ENCODE measurements at regions not wholly inside any gene's neighbourhood (a gene's known extent, or its start where the extent isn't known, plus 50 kb on each side); places are given as distances from the start of the nearest gene placed in this dataset.

GRCh38 chr7:131726686-131727085 is 170.3 kb upstream of the PODXL start:
- intact Hi-C loops (cut with DNase I): no loop called here
- no peak for DNase-seq

- intact Hi-C loops (cut with DNase I): no loop called here
- DNase-seq: no peak
Observed at GRCh38 chr7:131726031-131726430, 169.6 kb upstream of the PODXL start.

- no peak for DNase-seq
- intact Hi-C loops (cut with DNase I): no loop called here
Observed at GRCh38 chr7:131724776-131725345, 168.4 kb upstream of the PODXL start.

GRCh38 chr7:131723926-131724325 is 167.5 kb upstream of the PODXL start:
- intact Hi-C loops (cut with DNase I): no loop called here
- DNase-seq: no peak

GRCh38 chr7:131722371-131722770 is 165.9 kb upstream of the PODXL start:
- no peak for DNase-seq
- intact Hi-C loops (cut with DNase I): no loop called here

GRCh38 chr7:131721660-131722059 is 165.2 kb upstream of the PODXL start:
- intact Hi-C loops (cut with DNase I): no loop called here
- DNase-seq: no peak

- intact Hi-C loops (cut with DNase I): no loop called here
- DNase-seq: no peak
Observed at GRCh38 chr7:131720703-131721102, 164.3 kb upstream of the PODXL start.

GRCh38 chr7:131717181-131717580 is 160.8 kb upstream of the PODXL start:
- DNase-seq: no peak
- intact Hi-C loops (cut with DNase I): no loop called here

- intact Hi-C loops (cut with DNase I): loop anchor here (10.0 kb wide), 1 partner anchor 875 kb away; the partner anchor contains the start of gene PLXNA4
- DNase-seq: no peak
Observed at GRCh38 chr7:131699323-131699722, 142.9 kb upstream of the PODXL start.

GRCh38 chr7:131692131-131692960 is 135.9 kb upstream of the PODXL start:
- intact Hi-C loops (cut with DNase I): loop anchor here (10.0 kb wide), 1 partner anchor 882 kb away; the partner anchor contains the start of gene PLXNA4

GRCh38 chr7:131691454-131692130 is 135.2 kb upstream of the PODXL start:
- intact Hi-C loops (cut with DNase I): loop anchor here (10.0 kb wide), 1 partner anchor 883 kb away; the partner anchor contains the start of gene PLXNA4
- no peak for DNase-seq

More at GRCh38 chr7:131692131-131692960, 135.9 kb upstream of the PODXL start:
- peak; percentile 38 to 88 (median 72) for DNase-seq

- intact Hi-C loops (cut with DNase I): loop anchor here (10.0 kb wide), 1 partner anchor 884 kb away; the partner anchor contains the start of gene PLXNA4
Observed at GRCh38 chr7:131690441-131690840, 134.0 kb upstream of the PODXL start.

GRCh38 chr7:131689662-131690234 is 133.3 kb upstream of the PODXL start:
- no peak for DNase-seq
- intact Hi-C loops (cut with DNase I): loop anchor here (10.0 kb wide), 1 partner anchor 885 kb away; the partner anchor contains the start of gene PLXNA4

More at GRCh38 chr7:131690441-131690840, 134.0 kb upstream of the PODXL start:
- DNase-seq: peak in 7 of 42 donors; percentile 17 to 60 (median 30)

GRCh38 chr7:131688738-131689661 is 132.6 kb upstream of the PODXL start:
- DNase-seq: peak; percentile 50 to 91 (median 76)
- intact Hi-C loops (cut with DNase I): no loop called here

GRCh38 chr7:131687296-131687695 is 130.9 kb upstream of the PODXL start:
- intact Hi-C loops (cut with DNase I): no loop called here

GRCh38 chr7:131686833-131687232 is 130.4 kb upstream of the PODXL start:
- intact Hi-C loops (cut with DNase I): no loop called here

More at GRCh38 chr7:131687296-131687695, 130.9 kb upstream of the PODXL start:
- DNase-seq: no peak

GRCh38 chr7:131683536-131684125 is 127.2 kb upstream of the PODXL start:
- intact Hi-C loops (cut with DNase I): no loop called here
- no peak for DNase-seq

More at GRCh38 chr7:131686833-131687232, 130.4 kb upstream of the PODXL start:
- no peak for DNase-seq

GRCh38 chr7:131681961-131682360 is 125.5 kb upstream of the PODXL start:
- DNase-seq: no peak
- intact Hi-C loops (cut with DNase I): no loop called here
